ENCODE measurements at regions not wholly inside any gene's neighbourhood (a gene's known extent, or its start where the extent isn't known, plus 50 kb on each side); places are given as distances from the start of the nearest gene placed in this dataset.

DNA sequence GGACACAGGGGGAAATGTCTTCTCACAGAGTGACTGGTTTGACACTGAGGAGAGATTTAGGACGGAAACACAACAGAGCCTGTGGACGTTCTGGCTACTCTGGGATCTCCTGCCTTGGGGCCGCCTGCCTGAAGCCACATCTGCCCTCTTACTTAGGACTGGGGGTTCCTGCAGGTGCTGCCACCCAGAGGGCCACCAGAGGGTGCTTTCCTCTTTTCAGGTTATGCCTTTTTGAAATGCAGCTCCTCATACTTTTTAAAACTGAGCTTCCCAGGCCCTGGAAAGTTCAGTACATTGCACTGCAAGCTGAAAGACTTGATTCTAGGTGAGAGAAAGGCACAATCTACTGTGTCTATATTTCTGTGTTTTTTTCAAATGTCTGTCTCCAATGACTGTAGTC is 92.2 kb upstream of the PGRMC2 start:
- no peak for TF ChIP-seq EZH2phosphoT487 (IDR thresholded peaks at IDR 0.05; ENCODE audit: insufficient read depth, low read depth)
- TF ChIP-seq EZH2 (IDR thresholded peaks at IDR 0.05; ENCODE audit: insufficient read depth, poor library complexity, severe bottlenecking): no peak

Data from GM23248 (cell line).